HFFc6 (cell line): ENCODE measurements at regions not wholly inside any gene's neighbourhood (a gene's known extent, or its start where the extent isn't known, plus 50 kb on each side); places are given as distances from the start of the nearest gene placed in this dataset.
"Not testable (repeated sequence)": the region's sequence is repeated elsewhere in the genome, so short reads cannot be mapped to it uniquely, and the experiment has no call there.

Source experiments
- DNase-seq: peaks from one replicate; pipeline ENCODE4 v3.0.0-alpha.2; 2018
- H3K27ac Mint-ChIP-seq: 2 replicates; pipeline ENCODE4 v1.8.0; 2020; ENCODE audit warnings: mild to moderate bottlenecking, mixed read lengths
- H3K27me3 Mint-ChIP-seq: 2 replicates; pipeline ENCODE4 v1.8.0; 2021; ENCODE audit warnings: mild to moderate bottlenecking, moderate library complexity, mixed read lengths; ENCODE audit not compliant: insufficient read depth
- H3K36me3 Mint-ChIP-seq: 2 replicates; pipeline ENCODE4 v1.8.0; 2021; ENCODE audit warnings: low read depth, mixed read lengths
- H3K4me1 Mint-ChIP-seq: 2 replicates; pipeline ENCODE4 v1.8.0; 2020; ENCODE audit warnings: low read depth, mixed read lengths
- H3K4me3 Mint-ChIP-seq: 2 replicates; pipeline ENCODE4 v1.8.0; 2020; ENCODE audit warnings: mild to moderate bottlenecking, moderate library complexity, mixed read lengths
- H3K9me3 Mint-ChIP-seq: 2 replicates; pipeline ENCODE4 v1.8.0; 2020; ENCODE audit warnings: mild to moderate bottlenecking, mixed read lengths
- TF ChIP-seq, protein P1 (sequence below): fragments of 200-600 bp; sonication (generic); IDR thresholded peaks from 2 replicates; pipeline ENCODE4 v1.5.0; 2021; ENCODE audit warnings: antibody characterized with exemption, mild to moderate bottlenecking

DNA sequence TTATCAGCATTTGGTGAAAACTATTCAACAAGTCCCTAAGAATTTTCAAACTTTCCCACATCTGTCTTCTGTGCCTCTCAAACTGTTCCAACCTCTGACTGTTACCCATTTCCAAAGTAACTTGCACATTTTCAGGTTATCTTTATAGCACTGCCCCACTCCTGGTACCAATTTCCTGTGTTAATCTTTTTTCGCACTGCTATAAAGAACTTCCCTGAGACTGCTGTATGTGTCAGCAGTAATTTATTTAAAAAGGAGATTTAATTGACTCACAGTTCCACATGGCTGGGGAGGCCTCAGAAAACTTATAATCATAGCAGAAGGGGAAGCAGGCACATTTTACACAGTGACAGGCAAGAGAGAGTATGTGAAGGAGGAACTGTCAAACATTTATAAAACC lies 310.9 kb upstream of the SLITRK3 start:
- Mint-ChIP-seq H3K9me3 (peaks cover 57% of the 10 kb centered on the region), H3K27ac (no peak overlapping the region), H3K36me3 (no peaks in the 10 kb centered on the region; the same call in 1 of the 2 replicates), H3K4me1 (no peaks in the 10 kb centered on the region), H3K27me3 (no peaks in the 10 kb centered on the region; the same call in 1 of the 2 replicates), H3K4me3 (no peak overlapping the region)
- no peak for DNase-seq
- TF ChIP-seq, protein P1, sequence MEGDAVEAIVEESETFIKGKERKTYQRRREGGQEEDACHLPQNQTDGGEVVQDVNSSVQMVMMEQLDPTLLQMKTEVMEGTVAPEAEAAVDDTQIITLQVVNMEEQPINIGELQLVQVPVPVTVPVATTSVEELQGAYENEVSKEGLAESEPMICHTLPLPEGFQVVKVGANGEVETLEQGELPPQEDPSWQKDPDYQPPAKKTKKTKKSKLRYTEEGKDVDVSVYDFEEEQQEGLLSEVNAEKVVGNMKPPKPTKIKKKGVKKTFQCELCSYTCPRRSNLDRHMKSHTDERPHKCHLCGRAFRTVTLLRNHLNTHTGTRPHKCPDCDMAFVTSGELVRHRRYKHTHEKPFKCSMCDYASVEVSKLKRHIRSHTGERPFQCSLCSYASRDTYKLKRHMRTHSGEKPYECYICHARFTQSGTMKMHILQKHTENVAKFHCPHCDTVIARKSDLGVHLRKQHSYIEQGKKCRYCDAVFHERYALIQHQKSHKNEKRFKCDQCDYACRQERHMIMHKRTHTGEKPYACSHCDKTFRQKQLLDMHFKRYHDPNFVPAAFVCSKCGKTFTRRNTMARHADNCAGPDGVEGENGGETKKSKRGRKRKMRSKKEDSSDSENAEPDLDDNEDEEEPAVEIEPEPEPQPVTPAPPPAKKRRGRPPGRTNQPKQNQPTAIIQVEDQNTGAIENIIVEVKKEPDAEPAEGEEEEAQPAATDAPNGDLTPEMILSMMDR, result no peak

DNA sequence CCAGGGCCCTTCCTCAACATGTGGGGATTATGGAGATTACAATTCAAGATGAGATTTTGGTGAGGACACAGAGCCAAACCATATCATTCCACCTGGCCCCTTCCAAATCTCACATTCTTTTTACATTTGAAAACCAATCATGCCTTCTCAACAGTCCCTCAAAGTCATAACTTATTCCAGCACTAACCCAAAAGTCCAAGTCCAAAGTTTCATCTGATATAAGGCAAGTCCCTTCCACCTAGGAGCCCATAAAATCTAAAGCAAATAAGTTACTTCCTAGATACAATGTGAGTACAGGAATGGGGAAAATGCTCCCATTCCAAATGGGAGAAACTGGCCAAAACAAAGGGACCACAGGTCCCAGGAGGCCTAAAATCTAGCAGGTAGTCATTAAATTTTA lies 309.5 kb upstream of the SLITRK3 start:
- H3K27me3 Mint-ChIP-seq, result no peaks in the 10 kb centered on the region; the same call in 1 of the 2 replicates
- no peak overlapping the region for H3K4me3 Mint-ChIP-seq
- no peak overlapping the region for H3K27ac Mint-ChIP-seq
- no peak for DNase-seq
- H3K4me1 Mint-ChIP-seq, result no peaks in the 10 kb centered on the region
- peaks cover 45% of the 10 kb centered on the region for H3K9me3 Mint-ChIP-seq
- TF ChIP-seq, protein P1, result no peak
- H3K36me3 Mint-ChIP-seq, result no peaks in the 10 kb centered on the region; the same call in 1 of the 2 replicates

DNA sequence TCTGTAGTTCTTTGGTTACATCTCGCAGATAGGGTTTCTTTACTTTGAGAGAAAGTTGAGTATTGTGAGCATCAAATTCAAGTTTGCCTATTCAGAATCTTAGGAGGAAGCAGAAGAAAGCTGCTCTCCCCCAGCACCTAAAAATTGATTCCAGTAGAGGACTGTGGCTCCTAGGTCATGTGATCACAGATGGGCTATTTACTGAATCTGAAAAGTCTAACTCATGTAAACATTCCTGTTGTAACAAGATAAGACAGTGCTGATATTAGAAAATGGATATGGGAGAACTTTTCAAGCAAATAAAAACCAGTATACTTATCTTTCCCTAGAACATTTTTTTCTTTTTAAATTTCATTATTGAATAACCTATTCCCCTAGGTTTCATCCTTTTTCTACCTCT lies 308.4 kb upstream of the SLITRK3 start:
- no peaks in the 10 kb centered on the region for H3K27me3 Mint-ChIP-seq
- H3K4me3 Mint-ChIP-seq, result no peak overlapping the region
- no peak for DNase-seq
- TF ChIP-seq, protein P1, result no peak
- H3K4me1 Mint-ChIP-seq, result no peaks in the 10 kb centered on the region
- H3K9me3 Mint-ChIP-seq, result peaks cover 37% of the 10 kb centered on the region
- no peak overlapping the region for H3K27ac Mint-ChIP-seq
- no peaks in the 10 kb centered on the region; the same call in 1 of the 2 replicates for H3K36me3 Mint-ChIP-seq

DNA sequence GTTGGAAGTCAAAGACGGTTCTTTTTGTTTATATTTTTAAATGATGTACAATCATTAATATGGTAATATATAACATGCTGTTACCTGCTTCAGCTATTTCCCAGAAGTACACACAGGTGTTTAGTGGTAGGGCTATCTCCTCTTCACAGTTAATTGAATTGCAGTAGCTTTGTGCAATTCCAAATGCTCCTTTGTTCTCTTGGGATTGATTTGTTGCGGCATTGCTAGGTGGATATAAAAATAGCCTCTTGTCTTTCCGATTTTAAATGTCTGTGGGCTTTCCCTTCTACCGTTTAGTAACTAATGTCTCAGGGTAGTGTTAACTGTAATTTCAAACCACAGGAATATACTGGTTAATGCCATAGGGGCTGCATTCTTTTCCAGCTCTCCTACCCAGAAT lies 307.6 kb upstream of the SLITRK3 start:
- Mint-ChIP-seq H3K27me3 (no peaks in the 10 kb centered on the region), H3K36me3 (no peaks in the 10 kb centered on the region; the same call in 1 of the 2 replicates), H3K9me3 (peaks cover 35% of the 10 kb centered on the region), H3K27ac (no peak overlapping the region), H3K4me3 (no peak overlapping the region), H3K4me1 (no peaks in the 10 kb centered on the region)
- TF ChIP-seq, protein P1, result no peak
- no peak for DNase-seq

DNA sequence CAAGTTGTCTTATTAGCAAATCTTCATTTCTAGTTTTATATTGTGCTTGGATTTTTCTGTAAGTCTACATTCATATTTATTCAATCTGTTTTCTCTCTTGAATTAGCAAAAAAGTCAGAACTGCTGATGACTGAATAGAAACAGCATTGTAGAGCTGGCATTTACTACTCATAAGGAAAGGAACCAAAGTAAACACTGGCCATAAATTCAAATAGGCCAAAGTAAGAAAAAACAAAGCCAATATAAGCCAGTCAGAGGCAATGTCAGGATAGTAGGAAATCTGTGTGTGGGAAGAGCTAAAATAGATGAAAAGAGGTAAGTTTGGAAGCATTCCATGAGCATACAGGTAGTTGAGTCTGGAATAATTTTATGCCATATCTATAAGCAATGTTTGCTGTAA lies 307.2 kb upstream of the SLITRK3 start:
- TF ChIP-seq, protein P1, result no peak
- Mint-ChIP-seq H3K27ac (no peak overlapping the region), H3K36me3 (no peaks in the 10 kb centered on the region; the same call in 1 of the 2 replicates), H3K4me1 (no peaks in the 10 kb centered on the region), H3K27me3 (no peaks in the 10 kb centered on the region), H3K9me3 (peaks cover 35% of the 10 kb centered on the region), H3K4me3 (no peak overlapping the region)
- DNase-seq, result no peak

DNA sequence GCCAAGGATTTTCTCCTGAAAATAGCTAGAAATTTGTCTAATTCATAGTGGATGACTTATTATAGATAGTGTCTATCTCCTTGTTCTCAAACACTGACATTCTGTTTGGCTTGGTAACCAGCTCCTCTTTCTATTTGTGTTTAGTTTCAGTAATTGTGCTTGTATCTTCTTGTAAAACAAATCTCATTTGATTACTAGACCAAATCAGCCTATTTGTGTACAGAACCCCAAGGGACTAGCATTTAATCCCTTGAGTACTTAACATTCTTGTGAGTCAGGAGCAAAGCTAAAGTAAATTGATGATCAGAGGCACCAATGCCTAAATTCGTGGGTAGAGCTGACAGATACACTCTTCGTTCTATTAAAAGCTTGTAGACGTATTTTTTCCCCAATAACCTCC lies 306.5 kb upstream of the SLITRK3 start:
- no peak overlapping the region for H3K4me3 Mint-ChIP-seq
- TF ChIP-seq, protein P1, result no peak
- no peaks in the 10 kb centered on the region for H3K4me1 Mint-ChIP-seq
- DNase-seq, result no peak
- no peaks in the 10 kb centered on the region for H3K27me3 Mint-ChIP-seq
- H3K36me3 Mint-ChIP-seq, result no peaks in the 10 kb centered on the region; the same call in 1 of the 2 replicates
- no peak overlapping the region for H3K27ac Mint-ChIP-seq
- H3K9me3 Mint-ChIP-seq, result peaks cover 40% of the 10 kb centered on the region

DNA sequence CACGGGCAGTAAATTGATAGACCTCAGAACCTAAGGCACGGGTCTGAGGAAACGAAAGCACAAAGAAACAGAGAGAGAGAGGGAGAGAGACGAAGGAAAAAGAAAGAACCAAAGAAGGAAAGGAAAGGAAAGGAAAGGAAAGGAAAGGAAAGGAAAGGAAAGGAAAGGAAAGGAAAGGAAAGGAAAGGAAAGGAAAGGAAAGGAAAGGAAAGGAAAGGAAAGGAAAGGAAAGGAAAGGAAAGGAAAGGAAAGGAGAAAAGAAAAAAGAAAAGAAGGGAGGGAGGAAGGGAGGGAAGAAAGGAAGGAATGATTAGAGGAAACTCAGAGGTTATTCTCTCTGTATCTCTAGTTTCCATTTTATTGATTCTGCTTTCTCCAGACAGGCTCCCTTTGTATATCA lies 302.6 kb upstream of the SLITRK3 start:
- DNase-seq, H3K36me3 Mint-ChIP-seq, H3K27me3 Mint-ChIP-seq, H3K27ac Mint-ChIP-seq, H3K4me3 Mint-ChIP-seq, H3K4me1 Mint-ChIP-seq: not testable (repeated sequence)
- H3K9me3 Mint-ChIP-seq, result peaks cover 18% of the 10 kb centered on the region
